HCT116 (cell line): ENCODE measurements at regions not wholly inside any gene's neighbourhood (a gene's known extent, or its start where the extent isn't known, plus 50 kb on each side); places are given as distances from the start of the nearest gene placed in this dataset.

Experiments used
- POLR2A ChIP-seq: IDR thresholded peaks from 2 replicates; pipeline ENCODE4 v1.7.0; 2011; ENCODE audit warnings: borderline replicate concordance; ENCODE audit not compliant: insufficient read depth, insufficient read length; ENCODE audit errors: extremely low read depth
- YY1 ChIP-seq: IDR thresholded peaks from 2 replicates; pipeline ENCODE4 v1.6.1; 2011; ENCODE audit warnings: low read length, low read depth, moderate library complexity, mild to moderate bottlenecking; ENCODE audit not compliant: insufficient replicate concordance; ENCODE audit errors: extremely low read depth

DNA sequence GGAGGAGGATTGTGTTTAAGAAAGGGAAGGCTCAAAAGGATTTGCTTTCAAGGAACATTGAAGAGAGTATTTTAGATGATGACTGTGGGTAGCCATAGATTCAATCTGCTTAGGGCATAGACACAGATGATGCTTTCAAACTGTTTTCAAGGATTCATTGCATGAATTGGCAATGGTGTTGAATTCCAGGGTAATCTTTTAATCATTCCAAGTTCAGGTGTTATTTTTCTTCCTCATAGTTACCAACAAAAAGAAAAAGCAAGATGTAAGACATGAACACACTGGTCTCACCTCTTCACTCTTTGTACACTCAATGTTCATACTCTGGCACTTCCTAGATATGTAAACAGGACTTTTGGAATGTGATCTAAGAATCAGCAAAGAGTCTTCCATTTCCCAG is 167.0 kb upstream of the RHOBTB1 start:
- TF ChIP-seq POLR2A: no peak
- no peak for TF ChIP-seq YY1
